ENCODE measurements at regions not wholly inside any gene's neighbourhood (a gene's known extent, or its start where the extent isn't known, plus 50 kb on each side); places are given as distances from the start of the nearest gene placed in this dataset.

DNA sequence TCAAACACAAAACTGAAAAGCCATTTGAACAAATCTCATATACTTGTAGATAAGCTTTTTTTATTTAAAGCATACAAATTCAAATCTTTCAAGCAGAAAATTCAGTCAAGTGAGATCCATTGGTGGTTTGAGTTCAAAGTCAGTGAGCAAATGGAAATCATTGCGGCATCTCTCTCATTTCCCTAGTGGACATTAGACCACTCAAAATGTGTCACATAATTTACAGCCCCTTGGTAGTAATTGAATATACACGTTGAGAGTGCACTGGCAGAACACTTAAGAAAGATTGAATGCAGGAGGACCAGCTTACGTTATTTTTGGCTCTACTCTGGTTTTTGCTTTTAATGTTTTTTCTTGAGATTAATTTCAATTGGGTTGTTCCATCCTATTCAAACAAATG is 633.7 kb downstream of the USP25 start:
- DNase-seq (ENCODE audit: low read depth), result no peak

DNA sequence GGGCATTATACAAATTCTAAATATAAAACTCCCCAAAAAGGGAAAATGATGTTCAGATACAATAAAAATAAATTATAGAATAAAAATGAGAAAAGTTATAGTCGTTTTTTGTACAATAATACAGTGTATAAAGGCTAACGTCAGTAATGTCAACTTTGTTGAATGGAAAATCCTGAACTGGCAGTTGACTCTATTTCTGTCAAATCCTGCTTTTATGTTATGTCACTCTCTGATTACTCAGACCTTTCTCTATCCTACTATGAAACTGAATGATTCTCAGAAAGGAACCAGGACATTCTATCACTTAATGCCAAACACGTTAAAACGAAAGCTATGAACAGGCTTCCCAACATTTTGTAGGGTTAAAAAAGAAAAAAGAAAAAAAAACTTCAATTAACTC is 636.4 kb downstream of the USP25 start:
- no peak for DNase-seq (ENCODE audit: low read depth)

GRCh38 chr21:16367079-16367478 is 637.3 kb downstream of the USP25 start:
- DNase-seq (ENCODE audit: low read depth), result no peak

DNA sequence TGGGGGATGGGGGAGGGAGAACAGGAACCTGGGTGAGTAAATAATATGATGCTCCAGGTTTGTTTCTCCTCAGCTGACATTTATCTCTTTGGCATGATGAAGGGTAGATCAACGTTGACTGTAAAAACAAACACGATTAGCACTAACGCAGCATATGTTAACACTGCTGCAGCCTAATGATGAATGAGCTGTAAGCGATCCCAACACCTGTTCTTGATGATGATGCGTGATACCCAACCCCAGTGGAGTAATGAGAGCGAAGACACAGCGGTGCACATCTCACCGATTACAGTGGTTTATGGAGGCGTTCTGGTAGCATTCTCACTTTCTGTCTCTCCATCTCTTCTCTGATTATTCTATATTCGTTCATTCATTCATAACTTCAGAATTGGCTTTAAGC is 640.4 kb downstream of the USP25 start:
- DNase-seq (ENCODE audit: low read depth), result no peak

- no peak for DNase-seq (ENCODE audit: low read depth)
Observed at GRCh38 chr21:16372586-16372985, 642.8 kb downstream of the USP25 start.

DNA sequence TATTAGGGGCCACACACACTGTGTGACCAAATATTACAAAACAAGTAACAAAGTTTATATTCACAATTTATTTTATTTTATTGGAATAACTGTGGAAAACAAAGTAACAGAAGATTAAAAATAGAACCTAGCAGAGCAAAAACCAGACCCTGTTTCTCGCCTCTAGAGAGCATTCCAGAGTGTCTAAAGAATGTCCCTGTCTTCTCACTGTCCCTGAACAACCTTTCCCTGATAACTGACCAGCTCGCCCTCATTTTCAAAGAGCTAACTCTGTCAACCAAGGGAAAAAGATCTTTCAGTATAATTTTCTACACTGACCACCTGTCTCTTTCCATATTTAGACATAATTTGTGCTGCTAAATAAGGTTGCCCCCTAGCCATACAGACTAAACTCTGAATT is 646.9 kb downstream of the USP25 start:
- DNase-seq (ENCODE audit: low read depth), result no peak

GRCh38 chr21:16377120-16377658 is 647.4 kb downstream of the USP25 start:
- no peak for DNase-seq (ENCODE audit: low read depth)

- DNase-seq (ENCODE audit: low read depth), result no peak
Observed at GRCh38 chr21:16377857-16378256, 648.1 kb downstream of the USP25 start.

- DNase-seq (ENCODE audit: low read depth), result no peak
Observed at GRCh38 chr21:16378525-16378924, 648.7 kb downstream of the USP25 start.

DNA sequence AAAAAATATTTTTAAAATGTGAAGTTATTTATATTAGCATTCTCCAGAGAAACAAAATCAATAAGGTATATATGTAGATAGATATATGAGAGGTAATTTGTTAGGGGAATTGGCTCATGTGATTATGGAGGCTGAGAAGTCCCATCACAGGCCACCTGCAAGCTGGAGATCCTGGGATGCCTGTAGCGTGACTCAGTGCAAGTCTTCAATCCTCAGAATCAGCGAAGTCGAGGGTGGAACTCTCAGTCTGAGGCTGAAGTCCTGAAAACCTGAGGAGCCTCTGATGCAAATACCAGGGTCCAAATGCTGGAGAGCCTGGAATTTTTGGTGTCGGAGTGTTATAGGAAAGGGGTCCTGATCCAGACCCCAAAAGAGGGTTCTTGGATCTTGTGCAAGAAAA is 658.5 kb downstream of the USP25 start:
- no peak for DNase-seq (ENCODE audit: low read depth)

- no peak for DNase-seq (ENCODE audit: low read depth)
Observed at GRCh38 chr21:16388911-16389560, 659.3 kb downstream of the USP25 start.

DNA sequence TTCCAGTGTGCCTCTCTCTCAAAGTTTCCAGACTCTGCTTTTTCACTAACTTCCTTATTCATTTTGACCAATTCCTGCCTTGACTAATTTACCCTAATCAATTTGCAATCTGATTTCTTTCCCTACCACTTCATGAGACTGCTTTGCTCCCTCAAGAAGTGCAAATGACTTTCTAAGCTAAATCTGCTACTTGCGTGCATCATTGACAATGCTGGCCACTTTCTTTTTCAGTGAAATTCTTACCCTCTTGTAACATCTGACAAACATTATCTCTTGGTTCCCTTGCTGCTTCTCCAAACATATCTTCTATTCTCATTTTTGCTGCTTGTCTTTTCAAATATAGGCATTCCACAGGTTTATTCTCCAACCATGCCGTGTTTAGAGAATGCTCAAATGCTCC is 659.9 kb downstream of the USP25 start:
- no peak for DNase-seq (ENCODE audit: low read depth)

GRCh38 chr21:16395285-16395684 is 665.5 kb downstream of the USP25 start:
- DNase-seq (ENCODE audit: low read depth), result no peak

- DNase-seq (ENCODE audit: low read depth), result no peak
Observed at GRCh38 chr21:16402752-16403151, 673.0 kb downstream of the USP25 start.

DNA sequence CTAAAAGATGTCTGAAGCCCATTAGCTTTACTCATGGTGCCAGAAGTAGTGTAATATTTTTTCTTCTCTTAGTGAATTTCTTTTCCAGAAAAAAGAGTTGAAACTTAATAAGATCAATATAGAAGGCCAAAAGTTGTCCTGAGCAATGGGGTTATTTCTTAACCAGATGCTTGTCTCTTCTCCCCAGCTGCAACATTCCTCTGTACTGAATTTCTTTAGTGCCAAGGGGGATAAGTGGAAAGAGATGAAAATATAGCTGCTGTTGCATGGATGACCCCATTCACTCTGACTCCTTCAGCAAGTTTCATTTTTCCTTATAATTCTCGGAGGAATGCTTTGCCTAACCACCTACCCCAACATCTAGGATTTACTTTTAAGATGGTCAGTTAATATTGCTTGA is 675.0 kb downstream of the USP25 start:
- DNase-seq (ENCODE audit: low read depth), result peak; percentile 16

- no peak for DNase-seq (ENCODE audit: low read depth)
Observed at GRCh38 chr21:16406355-16406754, 676.6 kb downstream of the USP25 start.

DNA sequence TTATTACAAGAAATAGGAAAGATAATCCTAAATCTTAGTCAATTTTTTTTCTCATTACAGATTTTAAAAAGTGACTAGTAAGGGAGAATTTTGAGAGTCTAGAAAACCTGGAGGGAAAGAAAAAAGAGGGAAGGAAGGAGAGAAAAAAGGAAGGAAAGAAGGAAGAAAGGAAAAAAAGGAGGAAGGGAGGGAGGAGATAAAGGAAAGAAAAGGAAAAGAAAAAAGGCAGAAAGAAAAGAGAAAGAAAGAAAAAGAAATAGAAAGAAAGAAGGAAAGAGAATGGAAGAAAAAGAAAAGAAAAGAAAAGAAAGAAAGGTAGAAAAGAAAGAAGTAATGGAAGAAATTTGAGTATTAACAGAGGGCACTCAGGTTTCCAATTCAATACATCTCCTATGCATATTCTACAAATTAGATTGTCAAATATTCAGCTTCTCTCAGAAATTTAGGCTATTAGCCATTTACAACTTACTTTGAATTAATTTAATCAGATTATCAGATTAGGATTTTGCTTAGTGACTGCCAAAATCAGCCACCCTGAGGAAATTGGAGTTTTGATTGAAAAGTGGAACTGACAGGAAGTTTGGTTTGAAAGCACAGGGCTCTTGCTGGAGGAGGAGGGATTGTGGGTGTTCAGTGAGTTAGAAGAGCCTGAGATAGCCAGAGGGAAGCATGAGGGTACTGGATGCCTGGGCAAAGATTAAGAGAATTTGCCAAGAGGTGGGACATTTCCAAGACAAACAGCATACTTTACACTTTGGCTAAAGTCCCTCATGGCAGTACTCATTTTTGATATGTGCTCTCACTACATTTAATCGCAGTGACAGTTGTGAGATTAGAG is 677.8 kb downstream of the USP25 start:
- DNase-seq (ENCODE audit: low read depth), result peak; percentile 4

DNA sequence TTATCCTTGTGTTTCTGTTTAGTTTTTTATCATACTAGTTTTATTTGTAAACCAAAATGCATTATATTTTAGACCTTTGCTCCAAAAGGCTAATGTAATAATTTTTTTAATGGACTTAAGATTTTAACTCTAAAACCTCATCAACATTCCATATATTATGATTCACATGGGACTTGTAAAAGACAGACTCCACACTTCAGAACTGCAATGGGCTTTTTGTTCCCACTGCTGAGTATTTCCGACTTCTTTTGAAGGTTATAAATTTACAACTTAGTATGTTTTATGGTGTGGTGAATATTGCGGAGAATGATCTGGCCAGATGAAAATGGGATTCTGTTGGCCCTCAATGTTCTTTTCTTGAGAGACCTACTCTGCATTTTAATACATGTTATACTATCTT is 678.5 kb downstream of the USP25 start:
- DNase-seq (ENCODE audit: low read depth), result no peak

DNA sequence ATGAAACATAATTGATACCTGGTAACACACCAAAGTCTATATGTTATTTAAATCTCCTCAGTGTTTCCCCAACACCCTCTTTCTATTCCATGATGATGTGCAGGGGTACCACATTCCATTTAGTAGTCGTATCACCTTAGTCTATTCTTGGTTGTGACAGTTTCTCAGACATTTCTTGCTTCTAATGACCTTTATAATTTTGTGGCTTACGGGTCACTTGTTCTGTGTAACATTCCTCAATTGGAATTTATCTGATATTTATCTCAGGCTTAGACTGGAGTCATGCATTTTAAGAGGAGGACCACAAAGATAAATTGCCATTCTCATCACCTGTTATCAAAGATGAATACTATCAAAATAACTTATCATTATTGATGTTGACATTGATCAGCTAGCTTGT is 679.6 kb downstream of the USP25 start:
- no peak for DNase-seq (ENCODE audit: low read depth)

DNA sequence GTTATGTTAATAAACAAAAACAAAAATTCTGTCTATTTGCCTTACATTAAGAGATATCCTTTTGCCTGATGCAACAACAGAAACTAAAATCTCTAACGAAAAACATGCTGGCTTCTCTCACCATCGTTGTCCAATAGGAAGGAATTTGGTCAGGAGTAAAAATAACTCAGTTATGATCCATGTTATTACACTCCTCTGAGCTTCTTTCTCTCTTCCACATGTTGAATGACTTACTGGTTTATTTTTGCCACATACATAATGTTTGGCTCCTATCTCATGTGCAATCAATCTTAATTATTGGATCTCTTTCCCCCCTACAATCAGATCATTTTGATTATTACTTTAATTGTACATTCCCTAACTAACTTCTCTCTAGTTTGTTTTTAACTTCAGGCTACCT is 688.4 kb downstream of the USP25 start:
- DNase-seq (ENCODE audit: low read depth), result peak; percentile 37

DNA sequence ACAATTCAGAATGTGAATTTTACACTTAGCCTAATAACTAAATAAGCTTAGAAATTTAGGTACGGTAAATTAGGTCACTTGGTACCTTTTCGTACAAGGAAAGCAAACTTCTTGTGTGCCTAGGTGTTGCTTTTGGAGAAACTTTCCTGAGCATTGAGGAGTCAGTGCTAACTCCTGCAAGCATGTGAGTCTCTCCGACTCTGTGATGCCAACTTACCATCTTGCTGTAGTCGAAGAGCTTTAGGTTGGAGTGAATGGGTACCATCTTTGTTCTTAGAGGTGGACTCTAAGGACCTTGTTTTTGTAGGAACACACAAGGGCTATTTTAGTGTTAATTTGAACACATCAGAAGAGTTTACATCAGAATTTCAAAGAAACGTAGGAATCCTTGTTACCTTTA is 688.9 kb downstream of the USP25 start:
- DNase-seq (ENCODE audit: low read depth), result no peak

DNA sequence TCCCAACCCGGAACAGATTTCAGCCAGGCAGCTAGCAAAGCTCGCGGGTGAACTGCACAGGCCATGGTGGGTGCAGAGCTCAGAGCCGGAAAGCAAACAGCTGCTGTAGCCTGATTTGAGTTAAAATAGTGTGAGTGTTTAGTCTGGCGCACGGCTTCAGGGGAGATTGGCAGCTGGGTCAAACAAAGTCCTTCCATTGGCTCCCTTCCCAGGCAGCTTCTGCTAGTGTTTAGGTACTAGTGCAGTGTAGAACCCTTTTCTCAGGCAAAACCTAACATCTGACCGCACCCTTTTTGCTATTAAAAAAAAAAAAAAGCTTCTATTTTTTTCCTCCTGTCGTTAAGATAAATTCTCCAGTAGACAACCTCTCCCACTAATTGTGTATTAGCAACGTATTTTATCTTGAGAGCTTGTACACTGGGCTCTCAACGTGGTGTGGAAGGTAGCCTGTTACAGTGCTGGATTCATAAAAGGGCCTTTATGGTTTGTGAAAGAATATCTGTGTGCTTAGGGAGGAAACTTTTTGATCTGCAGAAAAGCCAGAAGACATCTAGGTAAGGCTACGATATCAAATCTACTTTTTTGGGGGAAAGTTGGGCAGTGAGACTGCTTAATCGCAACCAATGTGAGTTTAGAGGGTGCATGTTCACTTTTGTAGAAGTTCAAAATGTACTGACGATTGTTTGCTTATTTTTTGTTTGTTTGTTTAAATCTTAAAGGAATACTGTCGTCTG is 689.6 kb downstream of the USP25 start:
- DNase-seq (ENCODE audit: low read depth), result peak; percentile 40
